Keratinocyte (primary cell): ENCODE measurements at regions not wholly inside any gene's neighbourhood (a gene's known extent, or its start where the extent isn't known, plus 50 kb on each side); places are given as distances from the start of the nearest gene placed in this dataset.

ENCODE experiments used
- DNase-seq: peaks from one replicate; pipeline ENCODE4 v3.0.0-alpha.2; 2011; ENCODE audit warnings: low read depth, missing footprints, low spot score
- FAIRE-seq: peaks from 2 replicates; lab custom pipeline; 2011; peaks lifted over from hg19 to GRCh38; lab: Jason Lieb, UNC
- H2AFZ ChIP-seq: 2 replicates; pipeline ENCODE4 v1.6.0; 2012; ENCODE audit warnings: low read length, control low read depth, inconsistent platforms; ENCODE audit not compliant: control insufficient read depth
- H3K27ac ChIP-seq: 2 replicates; pipeline ENCODE4 v1.5.1; 2011; ENCODE audit warnings: low read length; ENCODE audit not compliant: control insufficient read depth, insufficient read depth
- H3K27me3 ChIP-seq: 3 replicates; pipeline ENCODE4 v1.6.0; 2011; ENCODE audit warnings: low read length; ENCODE audit not compliant: control insufficient read depth, insufficient read depth; ENCODE audit errors: extremely low read depth
- H3K36me3 ChIP-seq, 2 experiments: 2 replicates in 1 of 2; 3 replicates in 1 of 2; pipeline ENCODE4 v1.5.1; 2011; ENCODE audit warnings: low read length in 2 of 2, mild to moderate bottlenecking in 1 of 2; ENCODE audit not compliant: control insufficient read depth in 2 of 2, insufficient read depth in 2 of 2; ENCODE audit errors: extremely low read depth in 1 of 2
- H3K4me1 ChIP-seq: 3 replicates; pipeline ENCODE4 v1.5.1; 2011; ENCODE audit warnings: low read length; ENCODE audit not compliant: control insufficient read depth, insufficient read depth; ENCODE audit errors: extremely low read depth
- H3K4me2 ChIP-seq: 3 replicates; pipeline ENCODE4 v1.6.0; 2011; ENCODE audit warnings: low read depth, low read length; ENCODE audit not compliant: control insufficient read depth, insufficient read depth; ENCODE audit errors: extremely low read depth
- H3K4me3 ChIP-seq, 3 experiments: fragments of 200-600 bp in 1 of 3; sonication (generic) in 1 of 3; 2 replicates in 2 of 3; 3 replicates in 1 of 3; pipeline ENCODE4 v1.5.1; 2011 to 2016; ENCODE audit warnings: low read length in 3 of 3, mild to moderate bottlenecking in 3 of 3, control low read depth in 2 of 3, inconsistent platforms in 1 of 3, low read depth in 1 of 3, mixed read lengths in 1 of 3, mixed run types in 1 of 3, moderate library complexity in 1 of 3; ENCODE audit not compliant: control insufficient read depth in 2 of 3, insufficient read depth in 2 of 3; ENCODE audit errors: extremely low read depth in 1 of 3
- H3K79me2 ChIP-seq: 2 replicates; pipeline ENCODE4 v1.6.0; 2012; ENCODE audit warnings: low read length; ENCODE audit not compliant: control insufficient read depth, insufficient read depth
- H3K9ac ChIP-seq: 3 replicates; pipeline ENCODE4 v1.6.0; 2011; ENCODE audit warnings: low read length; ENCODE audit not compliant: control insufficient read depth, insufficient read depth; ENCODE audit errors: extremely low read depth
- H3K9me1 ChIP-seq: 3 replicates; pipeline ENCODE4 v1.6.0; 2011; ENCODE audit warnings: low read length; ENCODE audit not compliant: control insufficient read depth, insufficient read depth; ENCODE audit errors: extremely low read depth
- H3K9me3 ChIP-seq: 2 replicates; pipeline ENCODE4 v1.5.1; 2012; ENCODE audit warnings: low read depth, low read length; ENCODE audit not compliant: control insufficient read depth
- H4K20me1 ChIP-seq: 3 replicates; pipeline ENCODE4 v1.6.0; 2011; ENCODE audit warnings: low read length; ENCODE audit not compliant: control insufficient read depth, insufficient read depth; ENCODE audit errors: extremely low read depth
- CTCF ChIP-seq, 3 experiments: IDR thresholded peaks in 1 of 3; conservative IDR thresholded peaks in 1 of 3; optimal IDR thresholded peaks in 1 of 3; 2 replicates in 2 of 3; 3 replicates in 1 of 3; pipeline versions ENCODE3 to v1.5.1; 2011; ENCODE audit warnings: low read length in 3 of 3, mild to moderate bottlenecking in 3 of 3, moderate library complexity in 2 of 3, control low read depth in 1 of 3, inconsistent platforms in 1 of 3; ENCODE audit not compliant: insufficient read depth in 2 of 3; ENCODE audit errors: extremely low read depth in 1 of 3
- EZH2 ChIP-seq: IDR thresholded peaks from one replicate; pipeline ENCODE4 v1.6.1; 2012; ENCODE audit warnings: inconsistent platforms, mild to moderate bottlenecking, low read length, moderate library complexity
- dilution Hi-C: fragments of 300-500 bp; cut with MboI; formaldehyde crosslinking; loops from one replicate; pipeline ENCODE4 v1.7.0; 2020; ENCODE audit warnings: low sequenced_read_pairs; ENCODE audit not compliant: extremely low pct_ligation_motif_present

- Histone ChIP-seq H3K27me3 (peaks cover 31% of the 10 kb centered on the region), H2AFZ (no peak overlapping the region), H3K27ac (no peak overlapping the region), H4K20me1 (no peaks in the 10 kb centered on the region), H3K4me2 (no peak overlapping the region), H3K79me2 (no peaks in the 10 kb centered on the region), H3K36me3 (no peaks in the 10 kb centered on the region), H3K9ac (no peak overlapping the region), H3K4me1 (no peaks in the 10 kb centered on the region), H3K4me3 (no peak overlapping the region), H3K9me3 (no peaks in the 10 kb centered on the region), H3K9me1 (no peaks in the 10 kb centered on the region)
- no peak for TF ChIP-seq CTCF (optimal IDR thresholded peaks at IDR 0.05 in 1 of 3, IDR thresholded peaks at IDR 0.05 in 1 of 3, conservative IDR thresholded peaks at IDR 0.05 in 1 of 3; ENCODE audit: extremely low read depth in 1 of 3, insufficient read depth in 2 of 3, low read length in 3 of 3)
- TF ChIP-seq EZH2: no peak
- DNase-seq (no peak), FAIRE-seq (no peak)
- dilution Hi-C loops: no loop called here
Observed at GRCh38 chr20:59382157-59382725, 81.8 kb downstream of the EDN3 start.

- Histone ChIP-seq H3K9me3 (no peaks in the 10 kb centered on the region), H3K27ac (no peak overlapping the region), H3K36me3 (no peaks in the 10 kb centered on the region), H3K4me3 (no peak overlapping the region), H3K4me1 (no peaks in the 10 kb centered on the region), H3K9me1 (no peaks in the 10 kb centered on the region), H2AFZ (no peak overlapping the region), H4K20me1 (no peaks in the 10 kb centered on the region), H3K79me2 (no peaks in the 10 kb centered on the region), H3K4me2 (no peak overlapping the region), H3K27me3 (peaks cover 31% of the 10 kb centered on the region), H3K9ac (no peak overlapping the region)
- dilution Hi-C loops: no loop called here
- no peak for DNase-seq
- FAIRE-seq: no peak
- TF ChIP-seq CTCF (optimal IDR thresholded peaks at IDR 0.05 in 1 of 3, IDR thresholded peaks at IDR 0.05 in 1 of 3, conservative IDR thresholded peaks at IDR 0.05 in 1 of 3; ENCODE audit: extremely low read depth in 1 of 3, insufficient read depth in 2 of 3, low read length in 3 of 3) (no peak), EZH2 (no peak)
Observed at GRCh38 chr20:59382907-59383306, 82.5 kb downstream of the EDN3 start.
